ENCODE measurements at regions not wholly inside any gene's neighbourhood (a gene's known extent, or its start where the extent isn't known, plus 50 kb on each side); places are given as distances from the start of the nearest gene placed in this dataset.
"Not testable (repeated sequence)": the region's sequence is repeated elsewhere in the genome, so short reads cannot be mapped to it uniquely, and the experiment has no call there.

DNA sequence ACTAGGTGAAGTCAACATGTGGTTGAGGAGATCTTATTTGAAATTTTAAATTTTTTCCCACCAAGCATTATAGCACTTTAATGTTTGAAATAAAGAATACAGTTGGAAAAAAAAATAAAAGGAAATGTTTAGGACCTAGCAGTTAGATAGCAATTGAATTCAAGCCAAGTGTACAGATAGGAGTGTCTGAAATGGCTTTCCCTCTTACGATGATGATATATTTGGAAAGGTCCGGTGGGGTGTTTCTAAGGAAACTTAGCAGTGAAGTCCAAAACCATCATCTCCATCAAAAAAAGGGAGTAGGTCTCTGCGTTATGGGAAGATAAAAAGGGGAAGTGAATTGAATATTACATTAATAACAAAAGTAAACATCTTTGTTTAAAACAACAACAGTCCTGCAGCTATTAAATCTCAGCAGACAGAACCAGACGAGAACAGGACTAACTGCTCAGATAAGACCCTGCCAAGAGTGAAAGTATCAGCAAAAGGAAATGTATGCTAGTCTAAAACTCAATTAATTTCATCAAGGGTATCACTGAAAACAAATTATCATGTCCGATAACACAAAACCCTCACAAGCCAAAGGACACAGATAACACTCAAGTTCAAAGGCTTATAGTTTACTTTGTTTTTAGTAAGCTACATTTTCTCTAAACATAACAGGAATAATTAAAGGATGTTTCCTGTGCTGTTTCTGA lies 242.0 kb downstream of the BMP4 start:
- DNase-seq = no peak
- Histone ChIP-seq H3K27me3 (no peaks in the 10 kb centered on the region), H3K27ac (no peak overlapping the region), H3K9me3 (no peaks in the 10 kb centered on the region), H3K4me3 (no peak overlapping the region), H3K36me3 (no peaks in the 10 kb centered on the region), H3K4me1 (peaks cover 0 to 7% (median 0%) of the 10 kb centered on the region in 4 donors)
- TF ChIP-seq, protein P1, sequence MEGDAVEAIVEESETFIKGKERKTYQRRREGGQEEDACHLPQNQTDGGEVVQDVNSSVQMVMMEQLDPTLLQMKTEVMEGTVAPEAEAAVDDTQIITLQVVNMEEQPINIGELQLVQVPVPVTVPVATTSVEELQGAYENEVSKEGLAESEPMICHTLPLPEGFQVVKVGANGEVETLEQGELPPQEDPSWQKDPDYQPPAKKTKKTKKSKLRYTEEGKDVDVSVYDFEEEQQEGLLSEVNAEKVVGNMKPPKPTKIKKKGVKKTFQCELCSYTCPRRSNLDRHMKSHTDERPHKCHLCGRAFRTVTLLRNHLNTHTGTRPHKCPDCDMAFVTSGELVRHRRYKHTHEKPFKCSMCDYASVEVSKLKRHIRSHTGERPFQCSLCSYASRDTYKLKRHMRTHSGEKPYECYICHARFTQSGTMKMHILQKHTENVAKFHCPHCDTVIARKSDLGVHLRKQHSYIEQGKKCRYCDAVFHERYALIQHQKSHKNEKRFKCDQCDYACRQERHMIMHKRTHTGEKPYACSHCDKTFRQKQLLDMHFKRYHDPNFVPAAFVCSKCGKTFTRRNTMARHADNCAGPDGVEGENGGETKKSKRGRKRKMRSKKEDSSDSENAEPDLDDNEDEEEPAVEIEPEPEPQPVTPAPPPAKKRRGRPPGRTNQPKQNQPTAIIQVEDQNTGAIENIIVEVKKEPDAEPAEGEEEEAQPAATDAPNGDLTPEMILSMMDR (IDR thresholded peaks at IDR 0.05) = no peak
- TF ChIP-seq POLR2A (IDR thresholded peaks at IDR 0.05) = no peak

DNA sequence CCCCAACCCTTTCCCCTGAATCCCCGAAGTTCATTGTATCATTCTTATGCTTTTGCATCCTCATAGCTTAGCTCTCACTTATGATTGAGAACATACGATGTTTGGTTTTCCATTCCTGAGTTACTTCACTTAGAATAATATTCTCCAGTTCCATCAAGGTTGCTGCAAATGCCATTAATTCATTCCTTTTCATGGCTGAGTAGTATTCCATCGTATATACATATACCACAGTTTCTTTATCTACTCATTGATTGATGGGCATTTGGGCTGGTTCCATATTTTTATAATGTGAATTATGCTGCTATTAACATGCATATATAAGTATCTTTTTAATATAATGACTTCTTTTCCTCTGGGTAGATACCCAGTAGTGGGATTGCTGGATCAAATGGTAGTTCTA lies 243.7 kb downstream of the BMP4 start:
- not testable (repeated sequence) for H3K27ac ChIP-seq, H3K9me3 ChIP-seq, H3K27me3 ChIP-seq, DNase-seq, H3K4me3 ChIP-seq, H3K4me1 ChIP-seq, H3K36me3 ChIP-seq

DNA sequence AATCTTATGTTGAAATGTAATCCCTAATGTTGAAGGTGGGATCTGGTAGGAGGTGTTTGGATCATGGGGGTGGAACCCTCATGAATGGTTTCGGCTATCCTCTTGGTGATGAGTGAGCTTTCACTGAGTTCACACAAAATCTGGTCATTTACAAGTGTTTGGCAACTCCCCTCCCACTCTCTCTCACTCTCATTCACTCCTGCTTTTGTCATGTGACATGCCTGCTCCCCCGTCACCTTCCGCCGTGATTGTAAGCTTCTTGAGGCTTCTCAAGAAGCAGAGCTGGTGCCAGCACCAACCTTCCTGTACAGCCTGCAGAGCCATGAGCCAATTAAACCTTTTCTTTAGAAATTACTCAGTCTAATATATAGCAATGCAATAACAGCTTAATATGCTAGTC lies 245.4 kb downstream of the BMP4 start:
- TF ChIP-seq, protein P1 (IDR thresholded peaks at IDR 0.05) = no peak
- no peak for TF ChIP-seq POLR2A (IDR thresholded peaks at IDR 0.05)
- Histone ChIP-seq H3K9me3 (no peaks in the 10 kb centered on the region), H3K36me3 (no peaks in the 10 kb centered on the region), H3K27me3 (no peaks in the 10 kb centered on the region), H3K27ac (no peak overlapping the region), H3K4me1 (peaks cover 0 to 7% (median 0%) of the 10 kb centered on the region in 4 donors), H3K4me3 (no peak overlapping the region)
- DNase-seq = no peak

DNA sequence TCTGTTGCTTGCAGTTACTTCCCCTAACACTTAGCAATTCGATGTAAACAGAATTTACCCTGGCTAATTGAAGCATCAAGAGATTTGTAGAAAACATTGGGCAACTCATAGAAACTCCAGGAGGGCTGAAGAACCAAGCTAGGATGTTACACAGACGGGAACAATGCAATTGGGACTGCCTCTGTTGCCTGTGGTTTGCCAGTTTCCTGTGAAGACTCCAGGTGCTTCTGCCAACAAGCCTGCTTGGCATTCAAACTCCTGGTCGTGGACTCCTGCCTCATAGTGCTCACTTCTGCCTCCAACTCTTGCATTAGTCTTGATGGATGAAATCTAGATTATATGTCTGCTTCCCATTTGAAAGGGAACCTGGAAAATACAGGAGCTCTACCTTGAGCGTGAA lies 246.0 kb downstream of the BMP4 start:
- Histone ChIP-seq H3K27me3 (no peaks in the 10 kb centered on the region), H3K36me3 (no peaks in the 10 kb centered on the region), H3K4me3 (no peak overlapping the region), H3K27ac (no peak overlapping the region), H3K9me3 (no peaks in the 10 kb centered on the region), H3K4me1 (peaks cover 0 to 7% (median 0%) of the 10 kb centered on the region in 4 donors)
- TF ChIP-seq POLR2A (IDR thresholded peaks at IDR 0.05) = no peak
- TF ChIP-seq, protein P1 (IDR thresholded peaks at IDR 0.05) = no peak
- no peak for DNase-seq

- Histone ChIP-seq H3K36me3 (no peaks in the 10 kb centered on the region), H3K4me1 (peaks cover 0 to 1% (median 0%) of the 10 kb centered on the region in 4 donors), H3K9me3 (no peaks in the 10 kb centered on the region), H3K27me3 (no peaks in the 10 kb centered on the region), H3K27ac (no peak overlapping the region), H3K4me3 (no peak overlapping the region)
- DNase-seq = no peak
- TF ChIP-seq POLR2A (IDR thresholded peaks at IDR 0.05) = no peak
- TF ChIP-seq, protein P1 (IDR thresholded peaks at IDR 0.05) = no peak
Observed at GRCh38 chr14:53709381-53709780, 247.2 kb downstream of the BMP4 start.

DNA sequence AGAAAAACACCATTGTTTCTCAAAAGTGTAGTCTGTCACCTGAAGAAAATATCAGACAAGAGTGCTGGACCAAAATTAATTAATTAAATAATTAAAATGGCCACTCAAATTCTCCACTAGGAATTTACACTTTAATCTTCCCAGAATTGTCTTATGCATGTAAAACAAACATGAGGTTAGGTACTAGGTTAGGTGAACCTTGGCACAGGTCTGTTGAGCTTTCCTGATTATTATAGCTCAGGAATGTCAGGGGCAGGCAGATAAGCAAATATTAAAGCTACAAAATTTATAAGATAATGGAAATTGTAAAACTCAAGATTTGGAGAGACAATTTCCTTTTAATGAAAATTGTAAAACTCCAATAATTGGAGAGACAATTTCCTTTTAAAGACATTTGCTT lies 253.2 kb downstream of the BMP4 start:
- no peaks in the 10 kb centered on the region for H3K27me3 ChIP-seq
- no peaks in the 10 kb centered on the region for H3K4me1 ChIP-seq
- no peak for DNase-seq
- H3K36me3 ChIP-seq = no peaks in the 10 kb centered on the region
- H3K27ac ChIP-seq = no peak overlapping the region
- no peak overlapping the region for H3K4me3 ChIP-seq
- H3K9me3 ChIP-seq = no peaks in the 10 kb centered on the region
- TF ChIP-seq, protein P1 (IDR thresholded peaks at IDR 0.05) = no peak
- no peak for TF ChIP-seq POLR2A (IDR thresholded peaks at IDR 0.05)
